GM19043 (cell line): ENCODE measurements at regions not wholly inside any gene's neighbourhood (a gene's known extent, or its start where the extent isn't known, plus 50 kb on each side); places are given as distances from the start of the nearest gene placed in this dataset.
"Not testable (repeated sequence)": the region's sequence is repeated elsewhere in the genome, so short reads cannot be mapped to it uniquely, and the experiment has no call there.

ENCODE experiments used
- ATAC-seq: cut with Tn5 transposase; IDR thresholded peaks from one replicate; pipeline ENCODE4 v1.9.1; 2021; ENCODE audit warnings: low read depth; ENCODE audit not compliant: unreplicated experiment

DNA sequence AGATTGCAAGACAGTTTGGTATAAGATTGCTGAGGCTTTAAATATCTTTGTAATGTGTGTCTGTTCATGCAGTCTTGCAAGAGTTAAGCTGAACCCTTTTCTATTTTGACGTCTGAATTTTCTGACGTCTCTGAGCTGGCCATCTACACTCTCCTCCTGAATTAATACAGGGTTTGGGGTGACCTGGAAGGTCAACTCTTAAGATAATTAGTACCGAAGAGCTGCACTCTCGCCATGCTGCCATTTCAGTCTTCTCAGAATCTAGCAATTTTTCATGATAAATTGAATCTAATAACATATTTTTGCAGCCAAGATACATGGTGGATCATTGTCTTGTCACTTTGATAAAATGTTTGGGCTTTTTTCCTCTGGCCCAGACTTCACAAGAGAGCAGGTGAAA lies 1245.2 kb upstream of the CELF4 start:
- ATAC-seq: no peak

DNA sequence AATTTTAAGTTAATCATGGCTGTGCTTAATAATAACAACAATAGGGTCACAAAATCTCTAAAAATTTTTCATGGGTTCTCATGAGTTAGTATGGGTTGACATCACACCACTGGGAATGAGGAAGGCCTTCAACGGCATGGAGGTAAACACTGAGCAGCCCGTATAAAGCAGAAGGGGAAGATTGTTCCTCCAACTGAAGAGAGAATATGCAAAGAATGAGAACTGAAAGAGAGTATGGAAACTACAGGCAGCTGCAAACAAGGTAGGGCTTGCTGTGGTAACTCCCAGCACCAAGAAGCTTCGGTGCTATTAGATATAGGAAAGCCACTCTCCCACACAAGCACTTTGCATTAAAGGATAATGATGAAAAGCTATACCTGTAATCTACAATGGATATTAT lies 1242.3 kb upstream of the CELF4 start:
- ATAC-seq: no peak

DNA sequence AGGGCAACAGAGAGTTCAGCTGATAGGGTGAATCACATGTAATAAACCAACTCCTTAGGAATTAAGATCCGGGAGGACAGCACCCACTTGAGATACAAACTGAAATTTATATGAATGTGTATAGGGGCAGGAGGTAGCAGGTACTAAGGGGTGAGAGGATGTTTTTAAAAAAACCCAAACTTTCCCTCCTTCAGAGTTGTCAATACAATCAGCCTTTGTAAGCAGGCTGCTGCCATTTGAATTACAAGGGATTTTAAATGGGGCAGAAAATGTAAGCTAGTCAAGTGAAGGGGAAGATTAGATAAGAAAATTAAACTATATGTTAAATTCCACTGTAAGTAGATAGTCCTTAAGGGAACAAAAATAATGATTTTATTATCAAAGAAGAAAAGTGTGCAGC lies 1239.7 kb upstream of the CELF4 start:
- ATAC-seq: no peak

DNA sequence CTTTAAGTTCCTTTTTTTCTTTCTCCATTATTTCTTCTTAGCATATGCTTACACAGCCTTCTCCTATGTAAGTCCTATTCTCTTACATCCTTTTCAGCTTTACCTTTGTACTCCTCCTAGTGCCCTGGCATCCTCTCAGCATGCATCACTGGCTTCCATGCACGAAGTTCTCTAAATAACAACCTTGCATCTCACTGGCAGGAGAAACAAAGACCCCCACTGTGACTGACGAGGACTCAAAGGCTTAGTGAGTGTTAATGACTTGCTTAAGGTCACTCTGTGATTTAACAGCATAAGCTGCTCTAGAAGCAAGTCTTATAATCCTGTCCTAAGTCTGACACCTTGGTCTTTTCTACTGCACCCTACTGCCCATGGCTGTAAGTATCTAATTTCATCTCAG lies 1236.0 kb upstream of the CELF4 start:
- ATAC-seq: no peak

DNA sequence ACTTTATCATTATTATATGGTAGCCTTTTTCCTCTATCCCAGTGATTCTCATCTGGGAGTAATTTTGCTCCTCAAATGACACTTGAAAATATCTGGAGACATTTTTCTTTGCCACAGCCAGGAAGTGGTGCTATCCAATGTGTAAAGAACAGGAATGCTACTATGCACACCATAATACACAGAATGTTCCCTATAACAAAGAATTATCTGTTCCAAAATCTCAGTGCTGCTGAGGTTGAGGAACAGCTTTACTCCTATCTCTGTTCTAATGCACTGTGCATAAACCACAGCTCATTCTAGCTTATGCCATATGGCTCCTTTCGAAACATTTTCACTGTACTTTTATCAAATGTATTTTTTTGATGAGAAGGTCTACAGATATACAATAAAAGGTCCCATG lies 1231.2 kb upstream of the CELF4 start:
- no peak for ATAC-seq

DNA sequence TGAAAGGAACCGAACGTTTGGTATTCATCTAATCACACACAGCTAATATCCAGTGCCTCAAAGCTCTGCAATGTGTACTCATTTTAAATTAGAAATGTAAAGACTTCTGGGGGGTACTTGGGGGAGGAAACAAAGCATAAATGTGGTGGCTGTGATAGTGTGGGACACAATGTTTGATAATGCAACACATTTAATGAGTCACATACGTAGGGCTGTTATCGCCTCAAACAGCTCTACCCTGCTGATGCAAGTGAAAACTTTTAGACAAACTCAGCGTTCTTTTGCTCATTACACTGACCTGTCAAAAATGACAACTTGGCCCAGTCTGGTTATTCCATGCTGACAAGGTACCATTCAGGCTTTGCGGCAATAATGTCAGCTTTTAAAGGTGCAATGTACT lies 1227.1 kb upstream of the CELF4 start:
- ATAC-seq: no peak

DNA sequence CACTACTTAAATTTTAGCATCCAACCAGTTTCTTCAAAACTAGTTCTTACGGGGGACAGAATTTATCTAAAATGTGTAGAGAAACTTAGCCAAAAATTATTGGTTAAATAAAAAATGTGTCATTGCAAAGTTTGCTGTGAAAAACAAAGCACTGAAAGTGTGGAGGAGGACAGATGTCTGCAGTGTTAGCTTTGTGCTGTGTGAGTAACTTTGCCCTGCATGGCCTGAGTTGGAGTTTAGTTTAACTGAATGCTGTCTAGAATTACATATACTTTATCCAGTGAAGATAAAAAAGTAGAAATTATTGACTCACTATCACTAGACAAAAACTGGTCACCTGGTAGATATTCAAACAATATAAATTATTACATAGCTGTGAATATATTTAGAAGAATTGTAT lies 1225.2 kb upstream of the CELF4 start:
- no peak for ATAC-seq

DNA sequence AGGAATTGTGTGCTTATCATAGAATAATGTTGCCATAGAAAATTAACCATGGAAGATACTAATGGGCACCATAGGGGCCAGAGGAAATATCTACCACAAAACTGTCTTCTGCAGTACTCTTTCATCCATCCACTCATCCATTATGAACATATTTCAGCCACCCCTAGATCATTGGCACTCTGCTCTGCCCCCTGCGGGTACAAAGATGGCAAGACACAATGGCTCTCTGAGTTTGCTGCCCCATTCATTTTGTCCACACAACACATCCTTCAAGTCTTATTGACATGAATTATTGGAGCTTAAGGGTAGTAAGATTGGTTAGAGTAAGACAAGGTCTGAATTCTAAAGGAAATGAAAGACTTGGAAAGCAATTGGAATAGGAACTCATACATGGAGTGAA lies 1224.7 kb upstream of the CELF4 start:
- no peak for ATAC-seq

DNA sequence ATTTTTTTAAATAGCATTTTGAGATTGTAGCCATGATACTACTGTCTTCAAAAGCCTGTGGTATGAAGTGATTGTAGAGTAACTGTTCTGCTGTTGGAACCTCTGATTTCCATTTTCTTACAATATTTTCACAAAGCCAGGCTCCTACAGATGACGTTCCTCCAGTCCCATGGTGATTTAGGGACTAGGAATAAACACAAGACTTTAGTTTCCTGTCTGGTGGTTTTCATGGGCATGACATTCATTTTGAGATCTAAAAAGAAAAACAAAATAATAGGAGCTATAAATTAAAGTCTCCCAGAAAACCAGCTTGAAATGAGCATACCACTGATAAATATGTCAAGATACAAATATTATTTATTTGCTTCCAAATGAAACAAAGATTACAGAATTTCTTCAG lies 1223.5 kb upstream of the CELF4 start:
- no peak for ATAC-seq

DNA sequence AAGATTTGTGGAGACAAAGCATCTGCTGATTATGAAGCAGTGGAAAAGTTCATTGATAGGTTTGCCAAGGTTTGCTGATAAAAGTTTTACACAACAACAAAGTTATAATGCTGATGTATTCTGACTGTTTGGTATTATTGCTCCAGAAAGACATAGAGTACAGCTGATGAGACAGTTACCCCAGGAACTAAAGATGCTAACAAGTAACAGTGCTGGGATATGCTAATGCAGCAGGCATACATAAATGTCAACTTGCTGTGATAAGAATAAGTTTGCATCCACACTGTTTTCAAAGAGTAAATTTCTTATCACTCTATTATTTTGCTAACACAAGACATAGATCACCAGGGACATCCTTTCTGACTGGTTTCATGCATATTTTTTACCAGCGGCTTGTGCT lies 1221.3 kb upstream of the CELF4 start:
- no peak for ATAC-seq

DNA sequence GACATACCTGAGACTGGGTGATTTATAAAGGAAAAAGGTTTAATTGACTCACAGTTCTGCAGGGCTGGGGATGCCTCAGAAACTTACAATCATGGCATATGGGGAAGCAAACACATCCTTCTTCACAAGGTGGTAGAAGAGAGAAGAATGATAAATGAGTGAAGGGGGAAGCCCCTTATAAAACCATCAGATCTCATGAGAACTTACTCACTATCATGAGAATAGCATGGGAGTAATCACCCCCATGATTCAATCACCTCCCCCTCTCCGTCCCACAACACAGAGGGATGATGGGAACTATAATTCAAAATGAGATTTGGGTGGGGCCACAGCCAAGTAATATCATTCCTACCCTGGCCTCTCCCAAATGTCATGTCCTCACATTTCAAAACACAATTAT lies 1206.0 kb upstream of the CELF4 start:
- not testable (repeated sequence) for ATAC-seq

DNA sequence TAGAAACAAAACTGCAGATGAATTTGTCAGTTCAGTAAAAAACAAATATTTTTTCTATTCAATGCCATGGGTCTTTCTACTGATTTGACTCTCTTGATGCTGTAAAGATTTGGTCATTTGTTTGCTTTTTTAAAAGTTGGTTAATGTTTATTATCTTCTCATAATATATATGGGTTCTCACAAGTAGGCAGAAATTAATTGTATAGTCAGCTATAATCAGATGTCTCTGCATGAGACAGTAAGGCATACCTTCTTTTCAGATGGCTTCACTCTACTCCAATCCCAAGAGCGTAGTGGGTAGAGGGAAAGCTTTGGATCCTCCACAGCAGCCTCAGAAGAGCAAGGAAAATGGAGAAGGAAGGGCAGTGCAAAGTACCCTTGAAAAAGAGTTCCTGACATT lies 1202.9 kb upstream of the CELF4 start:
- no peak for ATAC-seq

DNA sequence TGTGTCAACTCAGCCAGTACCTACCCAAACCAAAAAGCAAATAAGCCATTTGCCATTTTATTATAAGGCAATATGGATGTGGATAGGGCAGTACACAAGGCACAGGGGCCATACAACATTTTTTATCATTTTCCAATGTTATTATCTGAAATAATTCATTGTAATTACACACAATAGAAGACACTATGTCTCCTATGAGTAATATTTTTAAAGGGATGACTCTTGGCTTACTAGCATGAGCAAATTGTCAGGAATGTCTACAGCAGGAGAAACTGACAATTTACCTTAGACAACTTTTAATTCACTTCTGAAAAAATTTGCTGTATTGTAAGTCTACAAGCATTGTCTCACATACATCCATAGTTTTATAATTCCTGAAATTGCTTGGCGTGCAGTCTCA lies 1193.9 kb upstream of the CELF4 start:
- no peak for ATAC-seq

DNA sequence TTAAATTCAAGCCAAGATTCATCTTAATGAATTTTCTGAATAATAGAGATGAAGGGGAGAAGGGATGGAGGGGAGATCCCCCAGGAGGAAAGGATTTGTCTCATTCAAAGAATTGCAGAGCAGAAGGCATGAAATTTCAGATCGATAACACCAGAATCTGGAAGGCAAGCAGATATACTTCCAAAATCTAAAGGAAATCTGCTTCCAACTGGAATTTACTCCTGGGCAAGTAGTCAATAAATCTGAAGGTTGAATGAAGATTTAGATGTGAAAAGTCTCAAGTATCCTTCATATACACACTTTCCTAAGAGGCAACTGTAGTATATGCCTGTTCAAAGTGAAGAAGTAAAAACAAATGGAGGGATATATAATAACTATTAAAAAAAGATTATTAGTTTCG lies 1190.8 kb upstream of the CELF4 start:
- no peak for ATAC-seq

DNA sequence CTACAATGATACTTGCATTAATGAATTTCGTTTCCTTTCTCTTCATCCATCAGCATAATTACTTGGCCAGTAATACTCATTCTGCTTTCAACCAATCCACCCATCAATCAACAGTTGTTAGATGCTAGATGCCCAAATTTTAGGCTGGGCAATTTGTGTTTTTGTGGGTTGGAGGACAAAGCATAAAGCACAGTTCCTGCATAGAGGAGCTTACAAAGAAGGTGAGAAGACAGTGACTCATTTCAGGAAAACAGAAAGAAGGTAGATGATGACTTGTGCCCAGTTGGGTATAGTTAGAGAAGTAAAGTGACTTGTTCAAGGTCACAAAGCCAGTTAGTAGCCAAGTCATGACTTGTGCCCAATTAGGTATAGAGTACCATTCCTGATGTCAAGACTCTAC lies 1186.8 kb upstream of the CELF4 start:
- no peak for ATAC-seq

DNA sequence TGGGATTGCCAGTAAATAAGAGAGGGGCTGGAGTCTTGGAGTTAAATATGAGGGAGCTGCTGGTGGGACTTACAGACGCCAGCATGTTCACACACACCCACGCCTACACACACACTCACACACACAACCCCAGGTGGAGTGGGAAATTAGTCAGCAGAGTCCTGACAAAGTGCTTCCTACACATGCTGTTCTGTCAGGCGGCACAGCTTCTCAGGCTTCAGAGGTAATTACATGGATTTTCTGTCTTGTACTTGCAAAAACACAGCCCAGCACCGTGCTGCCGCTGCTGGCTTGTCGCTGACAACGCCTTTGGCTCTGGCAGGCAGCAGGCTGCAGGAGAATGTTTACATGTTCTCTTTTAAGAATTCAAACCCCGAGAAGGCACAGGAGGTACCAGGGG lies 1186.3 kb upstream of the CELF4 start:
- ATAC-seq: no peak

DNA sequence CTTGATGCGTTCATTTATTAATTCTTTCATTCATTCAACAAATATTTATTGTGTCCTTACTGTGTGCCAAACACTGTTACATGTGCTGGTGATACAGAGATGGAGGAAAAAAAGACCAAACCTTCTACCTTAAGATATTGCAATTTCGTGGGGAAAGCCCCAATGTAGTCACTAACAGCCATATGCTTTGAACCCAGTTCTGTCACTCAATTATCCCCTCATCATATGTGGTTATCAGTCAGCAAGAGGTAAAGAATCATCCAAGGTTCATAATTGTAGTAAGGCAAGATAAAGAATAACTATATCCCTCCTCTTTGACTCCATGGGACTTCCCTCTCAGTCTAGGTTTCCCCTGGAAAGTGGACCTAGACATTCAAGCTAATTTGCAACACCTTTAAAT lies 1185.6 kb upstream of the CELF4 start:
- no peak for ATAC-seq

DNA sequence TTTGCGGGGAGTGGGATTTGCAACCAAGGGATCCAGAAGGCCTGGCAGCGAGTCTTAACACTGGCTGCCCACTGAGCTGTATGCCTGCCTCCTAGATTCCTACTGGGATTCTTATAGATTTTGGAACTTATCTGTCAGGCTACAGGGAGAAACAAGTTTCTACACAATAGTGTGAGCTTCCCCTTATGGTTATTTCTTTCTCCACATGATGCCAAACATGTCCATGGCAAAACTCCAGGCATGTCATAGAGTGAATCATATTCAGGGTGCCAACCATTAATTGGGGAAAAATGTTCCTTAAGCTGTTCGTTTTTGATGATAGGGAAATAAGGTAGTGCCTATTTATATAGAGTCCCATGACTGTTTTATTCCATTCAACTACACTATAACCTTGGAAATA lies 1185.2 kb upstream of the CELF4 start:
- ATAC-seq: no peak

DNA sequence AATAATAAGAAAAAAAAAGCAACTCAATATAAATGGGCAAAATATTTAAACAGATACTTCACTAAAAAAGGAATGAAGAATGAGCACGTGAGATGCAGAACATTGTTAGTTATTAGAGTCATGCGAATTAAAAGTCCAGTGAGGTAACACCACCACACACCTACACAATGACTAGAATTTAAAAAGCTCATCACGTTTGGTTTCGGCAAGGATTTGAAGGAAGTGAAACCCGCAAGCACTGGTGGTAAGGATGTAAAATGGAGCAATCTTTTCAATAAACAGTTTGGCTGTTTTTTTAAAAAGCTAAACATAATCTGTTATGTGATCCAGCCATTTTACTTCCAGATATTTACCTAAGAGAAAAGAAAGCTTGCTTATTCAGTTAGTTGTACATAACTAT lies 1181.6 kb upstream of the CELF4 start:
- no peak for ATAC-seq

DNA sequence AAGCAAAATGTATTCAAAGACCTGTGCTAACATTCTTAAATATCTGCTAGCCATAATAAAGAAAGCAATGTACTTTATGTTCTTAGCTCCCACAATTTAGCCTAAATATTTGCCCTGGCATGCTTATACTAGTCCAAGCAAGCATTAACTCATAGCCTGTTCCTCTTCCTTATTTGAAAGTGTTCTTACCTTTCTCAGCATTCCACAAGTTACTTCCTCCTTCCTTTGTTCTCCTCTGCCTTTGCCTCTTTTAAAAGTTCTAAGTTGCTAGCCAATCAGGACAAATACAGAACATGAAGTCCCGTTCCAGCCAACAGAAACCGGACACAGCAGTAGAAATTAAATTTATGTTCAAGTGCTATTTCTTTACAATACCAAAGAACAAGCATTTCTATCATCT lies 1154.6 kb upstream of the CELF4 start:
- ATAC-seq: not testable (repeated sequence)

DNA sequence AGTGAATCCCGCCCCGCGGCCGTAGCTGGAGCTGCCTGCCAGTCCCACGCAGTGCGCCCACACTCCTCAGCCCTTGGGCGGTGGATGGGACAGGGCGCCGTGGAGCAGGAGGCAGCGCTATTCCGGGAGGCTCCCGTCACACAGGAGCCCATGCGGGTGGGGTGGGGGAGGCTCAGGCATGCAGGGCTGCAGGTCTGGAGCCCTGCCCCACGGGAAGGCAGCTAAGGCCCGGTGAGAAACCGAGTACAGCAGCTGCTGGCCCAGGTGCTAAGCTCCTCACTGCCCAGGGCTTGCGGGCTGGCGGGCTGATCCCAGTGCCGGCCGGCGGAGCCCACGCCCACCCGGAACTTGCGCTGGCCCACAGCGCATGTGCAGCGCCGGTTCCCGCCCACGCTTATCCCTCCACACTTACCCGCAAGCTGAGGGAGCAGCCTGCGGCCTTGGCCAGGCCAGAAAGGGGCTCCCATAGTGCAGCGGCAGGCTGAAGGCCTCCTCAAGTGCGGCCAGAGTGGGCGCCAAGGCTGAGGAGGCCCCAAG lies 1152.8 kb upstream of the CELF4 start:
- ATAC-seq: no peak

DNA sequence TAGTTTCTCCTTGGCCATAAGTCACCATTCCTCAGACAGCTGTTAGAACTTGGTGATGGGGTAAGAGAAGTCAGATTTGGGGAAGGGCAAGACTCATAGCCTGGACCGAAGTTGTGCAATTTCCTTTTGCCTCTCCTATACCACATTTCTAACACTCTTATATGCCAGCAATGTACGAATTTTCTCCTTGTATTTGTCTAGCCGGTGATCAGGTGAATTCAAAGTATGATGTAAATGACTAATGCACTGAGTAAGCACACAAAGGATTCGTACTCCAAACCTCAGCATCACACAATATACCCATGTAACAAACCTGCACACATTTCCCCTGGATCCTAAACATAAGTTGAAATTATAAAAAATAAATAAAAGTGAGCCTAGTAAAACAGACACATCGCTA lies 1143.5 kb upstream of the CELF4 start:
- no peak for ATAC-seq

DNA sequence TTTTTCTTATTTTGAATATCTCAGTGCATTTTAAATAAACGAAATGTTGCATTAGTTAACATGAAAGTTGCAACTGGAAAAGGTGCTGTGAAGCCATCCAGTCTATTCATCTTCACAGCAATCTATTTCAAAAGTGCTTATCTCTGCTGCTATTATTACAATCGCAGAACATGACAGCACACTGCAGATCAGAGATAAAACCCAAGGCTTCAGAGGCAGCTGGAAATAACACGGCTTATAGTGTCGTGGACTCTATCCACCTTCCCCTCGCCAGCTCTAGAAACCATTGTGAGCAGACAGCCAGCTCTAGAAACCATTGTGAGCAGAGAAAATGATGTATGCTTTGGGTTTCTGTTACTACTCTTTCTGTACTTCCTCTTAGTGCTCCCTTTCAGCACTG lies 1140.8 kb upstream of the CELF4 start:
- no peak for ATAC-seq

DNA sequence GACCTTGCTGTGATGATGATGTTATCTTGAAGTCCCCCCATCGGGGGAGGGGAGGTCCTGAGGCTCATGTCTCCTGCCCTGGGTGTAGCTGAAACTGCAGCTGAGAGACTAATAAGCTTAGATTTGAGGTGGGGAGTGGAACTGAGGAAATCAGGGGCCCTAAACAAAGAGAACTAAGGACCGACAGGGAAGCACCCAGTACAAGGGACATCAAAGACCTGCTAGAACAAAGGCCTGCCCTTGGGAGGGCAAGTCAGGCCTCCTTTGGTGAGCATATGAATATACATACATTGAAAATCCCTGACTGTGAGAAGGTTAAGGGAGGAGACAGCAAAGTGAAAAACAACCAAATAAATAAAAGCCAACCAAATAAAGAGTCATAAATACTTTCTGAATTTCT lies 1132.5 kb upstream of the CELF4 start:
- no peak for ATAC-seq
